Neural cell (in vitro differentiated cells): ENCODE measurements at regions not wholly inside any gene's neighbourhood (a gene's known extent, or its start where the extent isn't known, plus 50 kb on each side); places are given as distances from the start of the nearest gene placed in this dataset.

Experiments used
- H2AFZ ChIP-seq: fragments of 200-600, 300-800 bp; sonication (generic), shearing (Covaris generic); 2 replicates; pipeline ENCODE4 v1.6.0; 2014; ENCODE audit warnings: low read depth, mild to moderate bottlenecking, antibody characterized with exemption, low read length, moderate library complexity
- H3F3A ChIP-seq: fragments of 200-600 bp; shearing (Covaris generic); 2 replicates; pipeline ENCODE4 v1.6.1; 2016; ENCODE audit warnings: mild to moderate bottlenecking, moderate library complexity, mixed read lengths, antibody characterized with exemption, low read length; ENCODE audit not compliant: insufficient read depth, poor library complexity, severe bottlenecking
- H3K27ac ChIP-seq: fragments of 200-600, 300-800 bp; sonication (generic), shearing (Covaris generic); 2 replicates; pipeline ENCODE4 v1.5.1; 2014; ENCODE audit warnings: mild to moderate bottlenecking, low read length, moderate library complexity
- H3K27me3 ChIP-seq: fragments of 300-800, 200-600 bp; sonication (generic), shearing (Covaris generic); 2 replicates; pipeline ENCODE4 v1.6.0; 2014; ENCODE audit warnings: mild to moderate bottlenecking, low read depth, low read length, moderate library complexity; ENCODE audit not compliant: insufficient read depth
- H3K36me3 ChIP-seq: fragments of 300-800, 200-600 bp; sonication (generic), shearing (Covaris generic); 2 replicates; pipeline ENCODE4 v1.5.1; 2014; ENCODE audit warnings: mild to moderate bottlenecking, antibody characterized with exemption, low read length, moderate library complexity; ENCODE audit not compliant: insufficient read depth
- H3K4me2 ChIP-seq: fragments of 300-800, 200-600 bp; sonication (generic), shearing (Covaris generic); 2 replicates; pipeline ENCODE4 v1.6.0; 2014; ENCODE audit warnings: mild to moderate bottlenecking, low read length
- H3K4me3 ChIP-seq: fragments of 300-800, 200-600 bp; sonication (generic), shearing (Covaris generic); 2 replicates; pipeline ENCODE4 v1.5.1; 2014; ENCODE audit warnings: mild to moderate bottlenecking, low read length, moderate library complexity
- H3K79me2 ChIP-seq: fragments of 200-600 bp; shearing (Covaris generic); replicated peaks from 2 replicates; pipeline ENCODE4 v1.6.0; 2014; ENCODE audit warnings: mild to moderate bottlenecking, low read length, moderate library complexity; ENCODE audit not compliant: insufficient read depth
- H3K9ac ChIP-seq: fragments of 300-800, 200-600 bp; sonication (generic), shearing (Covaris generic); 2 replicates; pipeline ENCODE4 v1.6.1; 2016; ENCODE audit warnings: mild to moderate bottlenecking, low read length, mixed read lengths
- H3K9me2 ChIP-seq: fragments of 200-600 bp; shearing (Covaris generic); 2 replicates; pipeline ENCODE4 v1.6.1; 2016; ENCODE audit warnings: mild to moderate bottlenecking, low read length, mixed read lengths; ENCODE audit not compliant: insufficient read depth
- H3K9me3 ChIP-seq: fragments of 200-600, 300-800 bp; sonication (generic), shearing (Covaris generic); 2 replicates; pipeline ENCODE4 v1.6.1; 2016; ENCODE audit warnings: mild to moderate bottlenecking, mixed run types, low read length, moderate library complexity, mixed read lengths
- H4K20me1 ChIP-seq: fragments of 200-600 bp; shearing (Covaris generic); 2 replicates; pipeline ENCODE4 v1.6.1; 2016; ENCODE audit warnings: mild to moderate bottlenecking, mixed run types; ENCODE audit not compliant: insufficient read depth
- EP300 ChIP-seq: fragments of 450-650 bp; conservative IDR thresholded peaks from 2 replicates; pipeline ENCODE4 v1.6.1; 2014; ENCODE audit warnings: antibody characterized with exemption, mild to moderate bottlenecking, moderate library complexity; ENCODE audit not compliant: poor library complexity, severe bottlenecking
- EZH2 ChIP-seq: fragments of 200-600, 300-800 bp; shearing (Covaris generic), sonication (generic); IDR thresholded peaks from 2 replicates; pipeline ENCODE4 v1.6.1; 2014; ENCODE audit warnings: antibody characterized with exemption, low read length, borderline replicate concordance, mild to moderate bottlenecking; ENCODE audit not compliant: insufficient read depth, poor library complexity, severe bottlenecking
- MXI1 ChIP-seq: fragments of 450-650 bp; conservative IDR thresholded peaks from 2 replicates; pipeline ENCODE4 v1.6.1; 2014; ENCODE audit warnings: antibody characterized with exemption, mild to moderate bottlenecking; ENCODE audit not compliant: poor library complexity, severe bottlenecking
- POLR2AphosphoS5 ChIP-seq: IDR thresholded peaks from 2 replicates; pipeline ENCODE4 v1.6.1; 2012
- RAD21 ChIP-seq: fragments of 450-650 bp; conservative IDR thresholded peaks from 2 replicates; pipeline ENCODE4 v1.6.1; 2014; ENCODE audit warnings: antibody characterized with exemption, mild to moderate bottlenecking, moderate library complexity
- SMC3 ChIP-seq: fragments of 450-650 bp; conservative IDR thresholded peaks from 2 replicates; pipeline ENCODE4 v1.6.1; 2014; ENCODE audit warnings: antibody characterized with exemption, mild to moderate bottlenecking, moderate library complexity; ENCODE audit not compliant: poor library complexity
- TAF1 ChIP-seq: IDR thresholded peaks from 2 replicates; pipeline ENCODE4 v1.6.1; 2012; ENCODE audit warnings: low read depth
- TF ChIP-seq, protein P1 (sequence below): fragments of 450-650 bp; IDR thresholded peaks from 2 replicates; pipeline ENCODE4 v1.5.1; 2014; ENCODE audit warnings: antibody characterized with exemption, mild to moderate bottlenecking, moderate library complexity; ENCODE audit not compliant: poor library complexity, severe bottlenecking
- TF ChIP-seq, protein P2 (sequence below): IDR thresholded peaks from 2 replicates; pipeline ENCODE4 v1.6.1; 2012; ENCODE audit warnings: borderline replicate concordance

DNA sequence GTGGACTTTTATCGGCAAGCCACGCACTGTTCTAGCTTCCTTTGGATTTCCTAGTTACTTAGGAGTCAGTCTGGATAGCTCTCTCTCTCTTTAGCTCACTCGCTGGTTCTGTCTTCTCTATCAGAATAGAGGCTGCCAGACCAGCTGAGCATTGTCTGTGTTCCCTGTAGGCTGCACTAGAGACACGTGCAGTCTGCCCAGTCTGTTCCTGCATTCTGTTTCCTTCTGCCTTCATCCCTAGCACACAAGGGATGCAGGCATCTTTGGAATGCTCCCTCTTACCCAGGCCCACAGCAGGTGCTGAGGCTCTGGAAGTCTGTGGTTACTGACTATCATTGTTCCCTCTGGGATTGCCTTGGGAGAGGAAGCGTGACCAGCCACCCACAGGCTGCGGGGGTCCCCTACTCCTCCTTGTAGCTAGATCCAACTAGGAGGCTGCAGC is 322.8 kb downstream of the ZNF621 start (continued):
- TF ChIP-seq, protein P1, sequence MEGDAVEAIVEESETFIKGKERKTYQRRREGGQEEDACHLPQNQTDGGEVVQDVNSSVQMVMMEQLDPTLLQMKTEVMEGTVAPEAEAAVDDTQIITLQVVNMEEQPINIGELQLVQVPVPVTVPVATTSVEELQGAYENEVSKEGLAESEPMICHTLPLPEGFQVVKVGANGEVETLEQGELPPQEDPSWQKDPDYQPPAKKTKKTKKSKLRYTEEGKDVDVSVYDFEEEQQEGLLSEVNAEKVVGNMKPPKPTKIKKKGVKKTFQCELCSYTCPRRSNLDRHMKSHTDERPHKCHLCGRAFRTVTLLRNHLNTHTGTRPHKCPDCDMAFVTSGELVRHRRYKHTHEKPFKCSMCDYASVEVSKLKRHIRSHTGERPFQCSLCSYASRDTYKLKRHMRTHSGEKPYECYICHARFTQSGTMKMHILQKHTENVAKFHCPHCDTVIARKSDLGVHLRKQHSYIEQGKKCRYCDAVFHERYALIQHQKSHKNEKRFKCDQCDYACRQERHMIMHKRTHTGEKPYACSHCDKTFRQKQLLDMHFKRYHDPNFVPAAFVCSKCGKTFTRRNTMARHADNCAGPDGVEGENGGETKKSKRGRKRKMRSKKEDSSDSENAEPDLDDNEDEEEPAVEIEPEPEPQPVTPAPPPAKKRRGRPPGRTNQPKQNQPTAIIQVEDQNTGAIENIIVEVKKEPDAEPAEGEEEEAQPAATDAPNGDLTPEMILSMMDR = no peak
- TF ChIP-seq RAD21 = no peak
- TF ChIP-seq TAF1 = no peak

DNA sequence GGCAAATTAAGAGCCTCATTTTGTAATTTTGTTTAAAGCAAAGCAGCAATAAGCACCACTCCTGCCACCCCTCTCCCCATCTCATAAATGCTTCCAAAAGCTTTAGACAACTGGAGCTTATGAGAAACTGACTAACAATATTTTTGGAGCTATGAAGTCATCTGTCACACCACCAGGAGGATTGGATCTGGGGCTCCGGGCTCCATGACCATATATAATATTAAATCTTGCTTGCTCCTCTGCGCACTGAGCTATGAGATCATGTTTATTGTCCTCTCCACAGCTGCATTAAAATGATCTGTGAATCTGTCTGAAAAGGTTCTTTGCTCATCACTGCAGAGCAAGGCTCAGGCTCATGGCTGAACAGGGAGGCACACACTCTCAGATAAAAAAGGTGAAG is 323.7 kb downstream of the ZNF621 start:
- no peaks in the 10 kb centered on the region for H3F3A ChIP-seq
- H3K4me3 ChIP-seq = no peak overlapping the region
- no peaks in the 10 kb centered on the region for H3K9me3 ChIP-seq
- H4K20me1 ChIP-seq = no peaks in the 10 kb centered on the region
- no peaks in the 10 kb centered on the region for H3K9me2 ChIP-seq
- no peaks in the 10 kb centered on the region for H3K79me2 ChIP-seq
- no peak overlapping the region for H2AFZ ChIP-seq
- H3K27me3 ChIP-seq = no peaks in the 10 kb centered on the region
- TF ChIP-seq TAF1 = no peak
- no peak for TF ChIP-seq EZH2
- TF ChIP-seq SMC3 = no peak
- no peak for TF ChIP-seq POLR2AphosphoS5
- TF ChIP-seq RAD21 = no peak
- TF ChIP-seq, protein P1 = no peak
- TF ChIP-seq, protein P2, sequence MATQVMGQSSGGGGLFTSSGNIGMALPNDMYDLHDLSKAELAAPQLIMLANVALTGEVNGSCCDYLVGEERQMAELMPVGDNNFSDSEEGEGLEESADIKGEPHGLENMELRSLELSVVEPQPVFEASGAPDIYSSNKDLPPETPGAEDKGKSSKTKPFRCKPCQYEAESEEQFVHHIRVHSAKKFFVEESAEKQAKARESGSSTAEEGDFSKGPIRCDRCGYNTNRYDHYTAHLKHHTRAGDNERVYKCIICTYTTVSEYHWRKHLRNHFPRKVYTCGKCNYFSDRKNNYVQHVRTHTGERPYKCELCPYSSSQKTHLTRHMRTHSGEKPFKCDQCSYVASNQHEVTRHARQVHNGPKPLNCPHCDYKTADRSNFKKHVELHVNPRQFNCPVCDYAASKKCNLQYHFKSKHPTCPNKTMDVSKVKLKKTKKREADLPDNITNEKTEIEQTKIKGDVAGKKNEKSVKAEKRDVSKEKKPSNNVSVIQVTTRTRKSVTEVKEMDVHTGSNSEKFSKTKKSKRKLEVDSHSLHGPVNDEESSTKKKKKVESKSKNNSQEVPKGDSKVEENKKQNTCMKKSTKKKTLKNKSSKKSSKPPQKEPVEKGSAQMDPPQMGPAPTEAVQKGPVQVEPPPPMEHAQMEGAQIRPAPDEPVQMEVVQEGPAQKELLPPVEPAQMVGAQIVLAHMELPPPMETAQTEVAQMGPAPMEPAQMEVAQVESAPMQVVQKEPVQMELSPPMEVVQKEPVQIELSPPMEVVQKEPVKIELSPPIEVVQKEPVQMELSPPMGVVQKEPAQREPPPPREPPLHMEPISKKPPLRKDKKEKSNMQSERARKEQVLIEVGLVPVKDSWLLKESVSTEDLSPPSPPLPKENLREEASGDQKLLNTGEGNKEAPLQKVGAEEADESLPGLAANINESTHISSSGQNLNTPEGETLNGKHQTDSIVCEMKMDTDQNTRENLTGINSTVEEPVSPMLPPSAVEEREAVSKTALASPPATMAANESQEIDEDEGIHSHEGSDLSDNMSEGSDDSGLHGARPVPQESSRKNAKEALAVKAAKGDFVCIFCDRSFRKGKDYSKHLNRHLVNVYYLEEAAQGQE = no peak
- H3K36me3 ChIP-seq = no peaks in the 10 kb centered on the region
- no peak overlapping the region for H3K9ac ChIP-seq
- H3K27ac ChIP-seq = no peak overlapping the region
- no peak overlapping the region for H3K4me2 ChIP-seq

DNA sequence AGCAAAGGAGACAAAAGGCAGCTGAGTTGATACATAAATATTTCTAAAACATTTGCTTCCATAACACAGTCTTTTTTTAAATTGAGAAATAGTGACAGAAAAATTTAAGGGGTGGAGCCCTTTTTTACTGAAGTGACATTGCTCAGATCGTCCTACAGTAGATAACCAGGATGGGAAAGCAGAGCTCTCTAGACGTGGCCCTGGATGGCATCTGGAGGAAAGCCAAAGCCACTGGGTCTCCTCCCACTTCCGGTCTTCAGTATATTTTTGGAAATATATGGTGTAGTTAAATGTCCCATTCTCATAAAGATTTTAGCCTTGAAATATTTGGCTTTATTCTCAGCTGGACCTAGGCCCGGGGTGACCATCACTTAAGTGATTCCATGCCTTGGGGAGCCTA is 326.1 kb downstream of the ZNF621 start:
- no peak overlapping the region for H3K4me2 ChIP-seq
- no peaks in the 10 kb centered on the region for H4K20me1 ChIP-seq
- H3K36me3 ChIP-seq = no peaks in the 10 kb centered on the region
- no peak overlapping the region for H3K27ac ChIP-seq
- no peak overlapping the region for H3K9ac ChIP-seq
- TF ChIP-seq POLR2AphosphoS5 = no peak
- no peak for TF ChIP-seq RAD21
- TF ChIP-seq, protein P1 = no peak
- TF ChIP-seq TAF1 = no peak
- no peak for TF ChIP-seq MXI1
- TF ChIP-seq EP300 = no peak
- TF ChIP-seq SMC3 = no peak
- no peak for TF ChIP-seq EZH2
- TF ChIP-seq, protein P2 = no peak
- H3K4me3 ChIP-seq = no peak overlapping the region
- no peaks in the 10 kb centered on the region for H3K27me3 ChIP-seq
- H2AFZ ChIP-seq = no peak overlapping the region
- no peaks in the 10 kb centered on the region for H3K9me2 ChIP-seq
- H3F3A ChIP-seq = no peaks in the 10 kb centered on the region
- no peaks in the 10 kb centered on the region for H3K9me3 ChIP-seq
- no peaks in the 10 kb centered on the region for H3K79me2 ChIP-seq
